DND-41 (cell line): ENCODE measurements at regions not wholly inside any gene's neighbourhood (a gene's known extent, or its start where the extent isn't known, plus 50 kb on each side); places are given as distances from the start of the nearest gene placed in this dataset.

Source experiments
- CTCF ChIP-seq: IDR thresholded peaks from 2 replicates; pipeline ENCODE4 v1.5.1; 2012; ENCODE audit warnings: borderline replicate concordance, low read length, moderate library complexity, mild to moderate bottlenecking; ENCODE audit not compliant: poor library complexity, severe bottlenecking; ENCODE audit errors: extremely low read depth
- EZH2 ChIP-seq: IDR thresholded peaks from 3 replicates; pipeline ENCODE4 v1.6.1; 2012; ENCODE audit warnings: borderline replicate concordance, low read depth, mild to moderate bottlenecking, moderate library complexity, low read length, inconsistent platforms; ENCODE audit not compliant: severe bottlenecking

GRCh38 chr16:64181271-64181925 is 940.5 kb downstream of the CDH11 start:
- no peak for TF ChIP-seq CTCF
- TF ChIP-seq EZH2: no peak
